PC-9 (cell line): ENCODE measurements at regions not wholly inside any gene's neighbourhood (a gene's known extent, or its start where the extent isn't known, plus 50 kb on each side); places are given as distances from the start of the nearest gene placed in this dataset.

ENCODE experiments used
- EZH2 ChIP-seq: fragments of 200-600 bp; sonication (generic); IDR thresholded peaks from 2 replicates; pipeline ENCODE4 v1.8.0; 2017; ENCODE audit warnings: antibody characterized with exemption, low read depth
- TF ChIP-seq, protein P1 (sequence below): fragments of 200-600 bp; sonication (generic); conservative IDR thresholded peaks from 2 replicates; pipeline ENCODE4 v1.6.1; 2017; ENCODE audit warnings: mixed run types, antibody characterized with exemption, mild to moderate bottlenecking, moderate library complexity

DNA sequence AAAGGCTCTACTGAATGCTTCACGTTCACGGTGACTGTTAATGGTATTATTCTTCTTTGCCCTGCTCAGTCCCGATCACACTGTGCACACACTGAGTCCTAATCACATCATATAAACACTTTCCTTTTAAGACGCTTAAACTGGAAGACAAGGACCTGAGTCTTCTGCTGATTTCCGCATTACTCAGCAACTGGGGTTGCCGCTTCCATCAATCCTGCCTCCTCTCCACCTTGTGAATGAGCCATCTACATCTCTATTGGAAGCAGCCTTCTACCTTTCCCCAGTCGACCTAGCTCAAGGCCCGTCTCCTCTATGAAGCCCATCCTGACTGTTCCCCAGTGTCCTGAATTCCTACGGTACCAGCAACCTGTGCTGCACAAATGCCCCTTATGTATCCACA lies 104.7 kb downstream of the NCOR2 start:
- TF ChIP-seq, protein P1, sequence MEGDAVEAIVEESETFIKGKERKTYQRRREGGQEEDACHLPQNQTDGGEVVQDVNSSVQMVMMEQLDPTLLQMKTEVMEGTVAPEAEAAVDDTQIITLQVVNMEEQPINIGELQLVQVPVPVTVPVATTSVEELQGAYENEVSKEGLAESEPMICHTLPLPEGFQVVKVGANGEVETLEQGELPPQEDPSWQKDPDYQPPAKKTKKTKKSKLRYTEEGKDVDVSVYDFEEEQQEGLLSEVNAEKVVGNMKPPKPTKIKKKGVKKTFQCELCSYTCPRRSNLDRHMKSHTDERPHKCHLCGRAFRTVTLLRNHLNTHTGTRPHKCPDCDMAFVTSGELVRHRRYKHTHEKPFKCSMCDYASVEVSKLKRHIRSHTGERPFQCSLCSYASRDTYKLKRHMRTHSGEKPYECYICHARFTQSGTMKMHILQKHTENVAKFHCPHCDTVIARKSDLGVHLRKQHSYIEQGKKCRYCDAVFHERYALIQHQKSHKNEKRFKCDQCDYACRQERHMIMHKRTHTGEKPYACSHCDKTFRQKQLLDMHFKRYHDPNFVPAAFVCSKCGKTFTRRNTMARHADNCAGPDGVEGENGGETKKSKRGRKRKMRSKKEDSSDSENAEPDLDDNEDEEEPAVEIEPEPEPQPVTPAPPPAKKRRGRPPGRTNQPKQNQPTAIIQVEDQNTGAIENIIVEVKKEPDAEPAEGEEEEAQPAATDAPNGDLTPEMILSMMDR: no peak
- TF ChIP-seq EZH2: no peak
